ENCODE measurements at regions not wholly inside any gene's neighbourhood (a gene's known extent, or its start where the extent isn't known, plus 50 kb on each side); places are given as distances from the start of the nearest gene placed in this dataset.

GRCh38 chr10:130244928-130245495 lies 108.8 kb downstream of the GLRX3 start:
- ChIA-PET CTCF (no interaction called here), POLR2A (ENCODE audit: unreplicated experiment) (no interaction called here)
- 60% methylated on average over 2 of the region's 8 CpGs; no CpG with 5 or more reads in 1 of the 2 experiments for WGBS, 2 experiments (ENCODE audit: extremely low coverage in 2 of 2, insufficient read length in 1 of 2)
- BruUV-seq (replicated peaks), result no TSS peak
- no peak overlapping the region for H3K4me3 ChIP-seq (ENCODE audit: insufficient read depth, low read depth, low read length)
- no peak overlapping the region for H2BK5ac ChIP-seq (ENCODE audit: low read depth, low read length, poor library complexity, severe bottlenecking)
- in situ Hi-C loops (cut with MboI; ENCODE audit: low sequenced_read_pairs), result no loop called here
- H3K56ac ChIP-seq (ENCODE audit: extremely low read depth, insufficient read depth, low read length), result no peak overlapping the region
- H3K18ac ChIP-seq (ENCODE audit: low read depth, low read length), result no peak overlapping the region
- dilution Hi-C loops (cut with HindIII; ENCODE audit: low sequenced_read_pairs, unreplicated experiment), result no loop called here
- no peak overlapping the region for H2AK5ac ChIP-seq (ENCODE audit: low read depth, low read length)
- no peaks in the 10 kb centered on the region for H3K79me1 ChIP-seq (ENCODE audit: low read depth in 1 of 2, low read length in 2 of 2)
- H3K9ac ChIP-seq (ENCODE audit: low read depth, low read length), result no peak overlapping the region
- ATAC-seq (ENCODE audit: low read depth) (no peak), DNase-seq (no peak)
- TF ChIP-seq NFE2L2 (IDR thresholded peaks at IDR 0.05; ENCODE audit: low read depth, low read length), result no peak
- TF ChIP-seq RCOR1 (IDR thresholded peaks at IDR 0.05; ENCODE audit: insufficient replicate concordance, low read length), result no peak
- no peak for TF ChIP-seq SMC3 (IDR thresholded peaks at IDR 0.05; ENCODE audit: low read depth, low read length)
- TF ChIP-seq BHLHE40 (IDR thresholded peaks at IDR 0.05; ENCODE audit: low read depth, low read length), result no peak
- TF ChIP-seq RAD21 (IDR thresholded peaks at IDR 0.05; ENCODE audit: low read length), result no peak
- TF ChIP-seq CEBPB (IDR thresholded peaks at IDR 0.05; ENCODE audit: low read depth, low read length), result no peak
- no peak for TF ChIP-seq MAZ (IDR thresholded peaks at IDR 0.05; ENCODE audit: borderline replicate concordance, low read depth, low read length)
- no peak overlapping the region for H4K91ac ChIP-seq (ENCODE audit: insufficient read depth, low read depth, low read length)
- H2BK120ac ChIP-seq (ENCODE audit: low read depth, low read length), result no peak overlapping the region
- no peak overlapping the region for H3K4ac ChIP-seq (ENCODE audit: low read depth, low read length)
- no peaks in the 10 kb centered on the region for H3K9me1 ChIP-seq (ENCODE audit: insufficient read depth, low read length)
- H3K36me3 ChIP-seq (ENCODE audit: control insufficient read depth, insufficient read depth, low read length), result no peaks in the 10 kb centered on the region
- no peak overlapping the region for H3K14ac ChIP-seq (replicated peaks; ENCODE audit: low read depth, low read length)
- no peaks in the 10 kb centered on the region for H4K20me1 ChIP-seq (ENCODE audit: insufficient read depth, low read length)
- intact Hi-C loops (cut with micrococcal nuclease), result no loop called here
- no peak overlapping the region for H3K23ac ChIP-seq (ENCODE audit: low read depth, low read length)
- H4K5ac ChIP-seq (ENCODE audit: low read depth, low read length), result no peak overlapping the region
- H3K4me1 ChIP-seq (ENCODE audit: control insufficient read depth, insufficient read depth, low read length), result no peaks in the 10 kb centered on the region
- H2AFZ ChIP-seq (replicated peaks; ENCODE audit: low read length, poor library complexity), result no peak overlapping the region
- H2BK15ac ChIP-seq (ENCODE audit: low read depth, low read length), result no peak overlapping the region
- H2AK9ac ChIP-seq (replicated peaks; ENCODE audit: low read depth, low read length, poor library complexity), result no peak overlapping the region
- H3K9me3 ChIP-seq (ENCODE audit: control insufficient read depth, insufficient read depth, low read length), result peaks cover 20% of the 10 kb centered on the region
- H4K8ac ChIP-seq (ENCODE audit: low read depth in 2 of 2, low read length in 2 of 2), result no peak overlapping the region
- no peak overlapping the region for H3K4me2 ChIP-seq (ENCODE audit: low read depth, low read length)
- H3K27me3 ChIP-seq (ENCODE audit: control insufficient read depth, insufficient read depth, low read length), result no peaks in the 10 kb centered on the region
- H2BK20ac ChIP-seq (ENCODE audit: low read depth, low read length), result no peak overlapping the region
- H3K27ac ChIP-seq (ENCODE audit: insufficient read depth, low read length), result no peak overlapping the region
